ENCODE measurements at regions not wholly inside any gene's neighbourhood (a gene's known extent, or its start where the extent isn't known, plus 50 kb on each side); places are given as distances from the start of the nearest gene placed in this dataset.

GRCh38 chr11:35057926-35058668 is 80.9 kb upstream of the CD44 start:
- TF ChIP-seq, protein P1, sequence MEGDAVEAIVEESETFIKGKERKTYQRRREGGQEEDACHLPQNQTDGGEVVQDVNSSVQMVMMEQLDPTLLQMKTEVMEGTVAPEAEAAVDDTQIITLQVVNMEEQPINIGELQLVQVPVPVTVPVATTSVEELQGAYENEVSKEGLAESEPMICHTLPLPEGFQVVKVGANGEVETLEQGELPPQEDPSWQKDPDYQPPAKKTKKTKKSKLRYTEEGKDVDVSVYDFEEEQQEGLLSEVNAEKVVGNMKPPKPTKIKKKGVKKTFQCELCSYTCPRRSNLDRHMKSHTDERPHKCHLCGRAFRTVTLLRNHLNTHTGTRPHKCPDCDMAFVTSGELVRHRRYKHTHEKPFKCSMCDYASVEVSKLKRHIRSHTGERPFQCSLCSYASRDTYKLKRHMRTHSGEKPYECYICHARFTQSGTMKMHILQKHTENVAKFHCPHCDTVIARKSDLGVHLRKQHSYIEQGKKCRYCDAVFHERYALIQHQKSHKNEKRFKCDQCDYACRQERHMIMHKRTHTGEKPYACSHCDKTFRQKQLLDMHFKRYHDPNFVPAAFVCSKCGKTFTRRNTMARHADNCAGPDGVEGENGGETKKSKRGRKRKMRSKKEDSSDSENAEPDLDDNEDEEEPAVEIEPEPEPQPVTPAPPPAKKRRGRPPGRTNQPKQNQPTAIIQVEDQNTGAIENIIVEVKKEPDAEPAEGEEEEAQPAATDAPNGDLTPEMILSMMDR (IDR thresholded peaks at IDR 0.05): no peak
- no peak for TF ChIP-seq POLR2A (IDR thresholded peaks at IDR 0.05)

Measured in Peyer's patch (tissue), 4 donors.